K562 (cell line): ENCODE measurements at regions not wholly inside any gene's neighbourhood (a gene's known extent, or its start where the extent isn't known, plus 50 kb on each side); places are given as distances from the start of the nearest gene placed in this dataset.

Source experiments
- CHCHD3 ChIP-seq: fragments of 250-450 bp; sonication (Bioruptor Pico); IDR thresholded peaks from 2 replicates; pipeline ENCODE4 v2.1.2; 2022; ENCODE audit warnings: mild to moderate bottlenecking
- CREB1 ChIP-seq, 2 experiments: sonication (generic) in 1 of 2; formaldehyde crosslinking in 1 of 2; IDR thresholded peaks; 2 replicates each; pipeline versions ENCODE4 v1.6.1 to v1.8.0; 2012 to 2022; ENCODE audit warnings: inconsistent platforms in 1 of 2, mild to moderate bottlenecking in 1 of 2, missing genetic modification reagents in 1 of 2, moderate library complexity in 1 of 2
- CTCF ChIP-seq, 3 experiments: IDR thresholded peaks in 2 of 3; conservative IDR thresholded peaks in 1 of 3; 2 replicates each; pipeline ENCODE4 v1.5.1; 2011 to 2012; ENCODE audit warnings: low read length in 3 of 3, mild to moderate bottlenecking in 3 of 3, control low read depth in 2 of 3, improper control_type of control experiment in 1 of 3, inconsistent platforms in 1 of 3, low read depth in 1 of 3, mixed read lengths in 1 of 3, moderate library complexity in 1 of 3; ENCODE audit not compliant: insufficient read depth in 2 of 3
- EP300 ChIP-seq: IDR thresholded peaks from 2 replicates; pipeline ENCODE4 v1.6.1; 2012; ENCODE audit warnings: low read length, improper control_type of control experiment
- EZH2 ChIP-seq: IDR thresholded peaks from 2 replicates; pipeline ENCODE4 v1.6.1; 2012; ENCODE audit warnings: low read depth, mild to moderate bottlenecking, inconsistent platforms, low read length, borderline replicate concordance
- MED1 ChIP-seq: sonication (generic); formaldehyde crosslinking; IDR thresholded peaks from 2 replicates; pipeline ENCODE4 v1.8.1; 2023; ENCODE audit warnings: missing genetic modification reagents, borderline replicate concordance
- MXI1 ChIP-seq: IDR thresholded peaks from 2 replicates; pipeline ENCODE4 v1.6.1; 2011; ENCODE audit warnings: low read depth, mild to moderate bottlenecking, improper control_type of control experiment, low read length
- NFATC3 ChIP-seq: fragments of 450-650 bp; IDR thresholded peaks from 2 replicates; pipeline ENCODE4 v1.6.1; 2017; ENCODE audit warnings: mild to moderate bottlenecking
- POLR3A ChIP-seq: IDR thresholded peaks from 2 replicates; pipeline ENCODE4 v1.6.1; 2011; ENCODE audit warnings: borderline replicate concordance, mild to moderate bottlenecking, moderate library complexity; ENCODE audit not compliant: insufficient read length, insufficient read depth; ENCODE audit errors: extremely low read depth
- SMARCA5 ChIP-seq: fragments of 450-650 bp; IDR thresholded peaks from 2 replicates; pipeline ENCODE4 v1.6.1; 2016
- STAT6 ChIP-seq: sonication (generic); formaldehyde crosslinking; IDR thresholded peaks from 2 replicates; pipeline ENCODE4 v1.8.1; 2023; ENCODE audit warnings: mild to moderate bottlenecking, missing genetic modification reagents
- TCF7L2 ChIP-seq: fragments of 150-350 bp; IDR thresholded peaks from 2 replicates; pipeline ENCODE4 v1.6.1; 2016; ENCODE audit warnings: low read depth, mild to moderate bottlenecking, low read length, moderate library complexity
- U2AF2 ChIP-seq: fragments of 200-400 bp; formaldehyde crosslinking; optimal IDR thresholded peaks from 2 replicates; pipeline ENCODE3; 2017; ENCODE audit warnings: low read depth, mild to moderate bottlenecking, low read length
- ZNF518B ChIP-seq: fragments of 250-450 bp; sonication (Bioruptor Pico); IDR thresholded peaks from 2 replicates; pipeline ENCODE4 v1.5.0; 2021; ENCODE audit warnings: mild to moderate bottlenecking, moderate library complexity

- TF ChIP-seq CTCF (IDR thresholded peaks at IDR 0.05 in 2 of 3, conservative IDR thresholded peaks at IDR 0.05 in 1 of 3; ENCODE audit: insufficient read depth in 2 of 3, low read depth in 1 of 3, low read length in 3 of 3) = no peak
- no peak for TF ChIP-seq MXI1
- no peak for TF ChIP-seq MED1 (CRISPR knock-in tag)
- no peak for TF ChIP-seq EZH2
- no peak for TF ChIP-seq SMARCA5
- TF ChIP-seq TCF7L2 = no peak
- no peak for TF ChIP-seq CHCHD3 (CRISPR knock-in tag)
- no peak for TF ChIP-seq STAT6 (CRISPR knock-in tag)
- TF ChIP-seq EP300 = no peak
- no peak for TF ChIP-seq ZNF518B
- TF ChIP-seq CREB1 (IDR thresholded peaks at IDR 0.05) = no peak
- TF ChIP-seq CREB1 (CRISPR knock-in tag; IDR thresholded peaks at IDR 0.05) = no peak
- TF ChIP-seq NFATC3 = no peak
- no peak for TF ChIP-seq POLR3A
- TF ChIP-seq U2AF2 = no peak
Observed at GRCh38 chr7:156450473-156450872, 190.1 kb upstream of the RNF32 start.
